Stimulated activated naive CD4-positive, alpha-beta T cell (primary cell): ENCODE measurements at regions not wholly inside any gene's neighbourhood (a gene's known extent, or its start where the extent isn't known, plus 50 kb on each side); places are given as distances from the start of the nearest gene placed in this dataset.
A peak's percentile ranks its signal among the peaks of the same experiment; 100 is the strongest.

ENCODE experiments used
- DNase-seq, 6 experiments: peaks; one replicate each; lab custom pipeline; 2025; lab: John Stamatoyannopoulos, UW

DNA sequence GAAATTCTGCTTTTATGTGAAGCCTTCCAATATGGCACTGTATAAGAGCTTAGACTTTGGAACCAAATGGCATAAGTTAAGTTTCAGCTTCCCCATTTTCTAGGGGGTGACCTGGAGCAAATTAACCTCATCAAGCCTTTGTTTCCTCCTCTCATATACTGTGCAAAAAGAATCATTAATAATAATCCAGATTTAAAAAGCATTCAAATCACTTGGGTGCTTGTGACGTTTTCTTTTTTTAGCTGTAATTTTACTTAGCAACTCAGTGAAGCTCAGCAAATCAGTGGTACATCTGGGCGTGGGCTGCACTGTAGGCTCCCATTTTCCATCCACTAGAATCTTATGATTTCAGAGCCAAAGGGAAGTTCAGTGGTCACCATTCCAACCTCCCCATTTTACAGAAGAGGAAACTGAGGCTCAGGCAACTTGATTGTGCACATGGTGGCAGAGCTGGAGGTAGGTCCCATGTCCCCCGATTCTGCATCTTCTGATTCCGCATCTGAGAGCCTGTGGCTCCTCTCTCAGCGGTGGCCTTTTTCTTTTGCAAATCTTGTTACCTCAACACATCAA is 131.2 kb downstream of the SNAPC1 start:
- no peak for DNase-seq

- peak in 5 of 6 experiments; percentile 3 to 59 (median 17) for DNase-seq
Observed at GRCh38 chr14:61894452-61895077, 132.3 kb downstream of the SNAPC1 start.

GRCh38 chr14:61897300-61897699 is 135.1 kb downstream of the SNAPC1 start:
- DNase-seq: no peak

DNA sequence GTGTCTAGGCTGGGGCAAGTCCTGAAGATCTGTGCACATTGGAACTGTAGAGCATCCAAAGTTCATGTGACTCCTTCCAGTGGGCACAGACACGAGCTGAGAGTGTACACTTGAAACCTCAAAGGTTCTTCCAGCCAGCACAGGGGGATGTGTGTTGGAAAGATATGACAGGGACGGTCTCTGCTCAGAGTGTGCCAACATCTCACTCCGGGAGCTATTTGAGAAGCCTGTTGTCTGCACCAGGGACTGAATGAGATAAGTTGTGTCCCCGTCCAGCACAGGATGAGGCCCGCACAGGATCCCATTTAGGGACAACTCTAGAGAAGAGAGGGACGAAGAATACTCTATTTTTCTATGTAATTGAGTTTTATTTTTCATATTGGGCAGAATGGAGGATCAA is 136.3 kb downstream of the SNAPC1 start:
- DNase-seq: no peak

DNA sequence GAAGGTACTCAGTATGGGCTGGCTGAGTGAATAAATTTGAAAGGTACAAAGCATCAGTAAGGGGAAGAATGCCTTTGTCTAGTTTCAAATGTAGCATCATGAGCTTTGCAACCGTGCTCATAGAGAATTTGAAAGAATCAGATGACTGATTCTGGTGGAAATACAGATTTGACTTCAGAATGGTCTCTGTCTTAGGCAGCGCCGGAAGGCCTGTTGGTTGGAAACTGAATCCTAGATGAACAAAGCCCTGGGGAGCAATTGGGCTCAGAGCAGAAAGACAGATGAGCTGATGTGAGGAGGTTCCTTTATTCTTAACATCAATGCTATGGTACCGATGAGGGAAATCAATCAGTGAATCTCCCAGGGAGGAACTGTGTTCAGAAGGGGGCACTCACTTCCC is 137.3 kb downstream of the SNAPC1 start:
- DNase-seq: no peak

DNA sequence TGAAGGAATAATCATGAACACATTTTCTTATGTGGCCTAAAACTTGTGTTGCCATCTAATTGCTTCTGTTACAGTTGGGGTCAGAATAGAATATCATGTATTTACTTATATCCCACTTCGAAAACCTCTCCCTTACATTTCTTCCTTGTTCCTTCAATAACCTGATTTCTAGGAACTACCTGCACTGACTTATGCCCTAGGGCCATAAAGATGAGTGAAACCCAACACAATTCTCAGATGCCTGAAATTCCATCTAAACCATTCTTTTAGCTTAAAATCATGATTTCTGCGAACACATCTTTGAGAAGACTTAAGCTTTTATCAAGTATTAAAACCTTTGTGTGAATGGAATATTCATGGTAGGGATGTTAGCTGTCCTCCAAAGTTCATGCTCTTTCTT is 142.7 kb downstream of the SNAPC1 start:
- DNase-seq: no peak

DNA sequence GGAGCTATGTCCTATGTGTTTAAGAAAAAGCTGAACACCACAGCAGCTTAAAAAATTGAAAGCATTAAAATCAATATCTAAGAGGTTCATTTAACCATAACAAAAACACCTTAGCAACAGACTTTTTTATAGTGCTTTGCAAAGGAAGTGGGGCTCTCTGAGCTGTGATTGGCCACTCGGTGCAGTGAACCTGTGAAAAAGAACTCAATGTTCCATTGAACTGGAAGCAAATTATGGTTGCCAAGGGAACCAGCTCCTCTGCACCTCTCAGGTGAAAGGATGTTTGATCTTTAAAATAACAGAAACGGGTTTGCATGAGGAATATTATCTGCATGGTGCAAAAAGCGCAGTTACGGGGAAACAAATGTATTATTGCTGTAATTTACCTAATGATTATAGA is 149.4 kb downstream of the SNAPC1 start:
- DNase-seq: peak in 4 of 6 experiments; percentile 39 to 70 (median 52)

- no peak for DNase-seq
Observed at GRCh38 chr14:61918998-61919397, 156.8 kb downstream of the SNAPC1 start.

- DNase-seq: no peak
Observed at GRCh38 chr14:61923348-61923747, 161.1 kb downstream of the SNAPC1 start.

GRCh38 chr14:61925043-61925442 is 162.8 kb downstream of the SNAPC1 start:
- peak in 1 of 6 experiments; percentile 9 for DNase-seq

- DNase-seq: no peak
Observed at GRCh38 chr14:61925732-61926435, 163.7 kb downstream of the SNAPC1 start.

DNA sequence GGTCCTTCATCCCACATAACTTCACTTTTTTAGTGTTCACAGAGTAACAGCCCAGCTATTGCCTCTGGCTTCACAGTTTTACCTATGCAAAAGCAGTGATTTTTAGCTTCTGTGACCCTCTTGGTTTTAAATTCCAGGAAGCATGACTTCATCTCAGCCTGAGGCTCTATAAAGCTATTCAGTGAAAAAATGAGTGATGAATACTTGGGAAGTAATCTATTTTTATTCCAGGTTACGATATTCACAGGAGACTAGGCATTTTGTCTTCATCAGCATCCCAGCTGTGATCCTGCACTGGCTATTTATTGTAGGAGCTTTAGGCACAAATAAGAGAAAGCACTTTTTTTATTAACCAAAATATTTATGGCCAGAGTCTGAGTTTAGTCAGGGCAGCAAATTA is 164.8 kb downstream of the SNAPC1 start:
- DNase-seq: no peak

- no peak for DNase-seq
Observed at GRCh38 chr14:61927520-61927919, 165.3 kb downstream of the SNAPC1 start.

- DNase-seq: no peak
Observed at GRCh38 chr14:61928300-61928699, 166.1 kb downstream of the SNAPC1 start.

DNA sequence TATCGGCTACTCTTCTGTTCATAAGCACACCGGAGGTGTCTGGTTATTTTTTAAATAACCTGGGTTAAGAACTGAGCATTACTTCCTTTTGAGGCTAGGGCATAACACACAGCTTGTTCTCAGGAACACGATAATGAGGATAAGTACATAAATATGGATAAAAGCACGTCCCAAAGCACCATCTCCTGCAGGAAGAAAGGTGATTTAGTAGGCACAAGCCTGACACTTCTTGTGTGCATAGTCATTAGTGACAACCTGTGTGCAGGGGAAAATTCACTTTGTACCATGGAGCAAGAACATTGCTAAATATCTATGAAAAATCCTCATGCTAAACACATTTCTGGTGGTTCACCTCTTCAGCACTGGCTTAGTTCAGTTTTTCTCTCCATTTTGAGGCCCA is 166.5 kb downstream of the SNAPC1 start:
- no peak for DNase-seq

- no peak for DNase-seq
Observed at GRCh38 chr14:61929651-61930050, 167.4 kb downstream of the SNAPC1 start.

DNA sequence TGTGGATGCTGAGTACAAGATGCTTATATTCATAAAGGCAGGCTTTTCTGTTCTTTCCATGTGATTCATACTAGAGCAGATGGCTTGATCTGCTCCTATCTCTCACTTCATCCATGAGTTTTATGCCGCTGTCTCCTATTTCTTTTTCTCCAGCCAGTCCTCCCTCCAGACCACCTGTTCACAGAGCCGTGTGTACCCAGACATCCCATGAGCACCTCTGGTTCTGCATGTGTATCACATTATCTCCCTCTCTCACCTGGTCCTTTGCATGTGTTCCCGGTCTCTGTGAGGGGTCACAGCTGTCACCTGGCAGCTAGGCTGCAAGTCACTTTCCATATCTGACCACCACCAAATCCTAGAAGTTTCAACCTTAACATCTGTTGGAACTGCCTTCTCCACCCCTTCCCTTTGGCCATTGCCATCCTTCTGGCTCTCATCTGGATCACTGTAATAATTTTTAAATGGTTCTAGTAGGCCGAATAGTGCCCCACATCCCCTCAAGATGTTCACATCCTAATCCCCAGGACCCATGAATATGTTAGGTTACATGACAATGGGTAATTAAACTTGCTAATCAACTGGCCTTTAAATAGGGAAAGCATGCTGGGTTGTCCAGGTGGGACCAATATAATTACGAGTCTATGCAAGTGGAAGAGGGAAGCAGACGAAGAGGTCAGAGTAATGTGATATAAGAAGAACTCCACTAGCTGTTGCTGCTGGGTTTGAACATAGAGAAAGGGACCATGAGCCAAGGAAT is 168.1 kb downstream of the SNAPC1 start:
- no peak for DNase-seq

GRCh38 chr14:61932974-61933373 is 170.8 kb downstream of the SNAPC1 start:
- no peak for DNase-seq

DNA sequence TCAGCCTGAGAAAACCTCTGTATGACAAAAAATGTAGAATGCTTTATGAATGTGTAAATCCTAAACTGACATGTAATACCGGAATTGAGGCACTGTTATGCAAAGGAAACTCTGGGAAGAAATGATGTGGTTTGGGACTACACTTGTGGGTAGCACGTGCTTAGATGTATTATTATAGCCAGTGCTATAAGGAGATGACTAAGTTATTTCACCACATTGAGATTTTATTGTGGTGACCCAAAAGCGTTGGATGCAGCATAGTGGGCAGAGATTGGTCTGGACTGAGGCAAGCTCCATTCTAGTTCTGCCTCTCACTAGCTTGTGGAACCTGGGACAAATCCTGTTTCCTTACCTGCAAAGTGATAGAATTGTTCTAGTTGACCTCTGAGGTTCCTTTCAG is 172.2 kb downstream of the SNAPC1 start:
- DNase-seq: no peak

DNA sequence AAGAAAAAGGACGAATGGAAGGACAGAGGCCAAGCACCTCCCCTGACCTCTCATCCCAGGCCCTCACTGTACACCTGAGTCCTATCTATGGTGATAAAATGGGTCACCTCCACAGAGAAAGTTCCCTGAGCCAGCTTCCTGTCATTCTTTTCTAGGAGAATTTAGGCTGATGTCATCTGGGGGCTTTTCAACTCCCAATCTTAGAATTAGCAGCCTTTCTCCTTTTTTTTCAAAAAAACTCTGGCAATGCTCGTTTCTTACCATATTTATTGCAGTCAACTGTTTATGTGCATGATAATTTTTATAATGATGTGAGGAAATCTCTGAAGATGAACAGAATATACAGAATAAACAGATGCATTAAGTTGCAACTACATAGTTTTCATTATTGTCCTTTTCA is 177.6 kb downstream of the SNAPC1 start:
- DNase-seq: no peak

DNA sequence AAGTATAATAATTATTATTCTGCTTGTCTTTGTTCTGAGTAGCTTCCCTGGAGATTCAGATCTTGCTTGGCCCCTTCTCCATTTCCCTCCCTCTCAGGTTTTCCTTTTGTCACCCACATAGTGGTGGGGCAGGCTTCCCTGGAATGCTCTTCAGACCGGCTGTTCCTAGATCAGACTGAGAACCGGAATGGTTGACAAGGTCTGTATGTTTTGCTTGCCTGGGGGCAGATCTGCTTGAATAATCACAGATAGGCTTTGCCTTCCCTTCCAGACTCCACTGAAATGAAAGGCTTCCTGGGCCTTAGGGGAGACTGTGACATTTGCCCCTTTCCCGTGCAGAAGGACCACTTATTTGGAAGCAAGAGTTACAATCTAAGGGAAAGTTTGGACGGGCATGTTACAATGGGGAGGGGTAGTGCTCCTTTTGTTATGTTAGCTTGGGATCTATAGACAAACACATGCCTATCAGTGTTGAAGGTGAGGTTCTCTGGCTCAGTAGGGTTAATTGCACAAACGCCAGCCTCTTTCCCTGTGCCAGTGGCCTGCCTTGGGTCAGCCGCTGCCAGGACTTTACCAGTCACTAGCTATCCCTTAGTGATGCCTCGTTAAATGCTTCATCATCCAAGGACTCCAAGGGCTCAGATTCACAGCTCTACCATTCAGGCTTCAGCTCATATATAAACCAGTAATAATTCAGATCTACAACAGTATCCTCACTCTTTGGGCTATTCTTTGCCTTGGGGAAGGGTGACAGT is 178.6 kb downstream of the SNAPC1 start:
- no peak for DNase-seq
